Fibroblast of mammary gland (primary cell): ENCODE measurements at regions not wholly inside any gene's neighbourhood (a gene's known extent, or its start where the extent isn't known, plus 50 kb on each side); places are given as distances from the start of the nearest gene placed in this dataset.
A peak's percentile ranks its signal among the peaks of the same experiment; 100 is the strongest.

Experiments used
- DNase-seq: peaks from one replicate; pipeline ENCODE4 v3.0.0-alpha.2; 2010; ENCODE audit warnings: low read depth
- H3K4me3 ChIP-seq: 2 replicates; pipeline ENCODE4 v1.5.1; 2011; ENCODE audit warnings: low read depth, mild to moderate bottlenecking, low read length, moderate library complexity; ENCODE audit not compliant: control insufficient read depth
- CTCF ChIP-seq: conservative IDR thresholded peaks from 2 replicates; pipeline ENCODE4 v1.5.1; 2011; ENCODE audit warnings: low read depth, low read length, inconsistent platforms; ENCODE audit not compliant: control insufficient read depth, insufficient read depth

GRCh38 chr7:110522761-110523200 lies 568.1 kb upstream of the LRRN3 start:
- DNase-seq, result no peak
- H3K4me3 ChIP-seq, result no peak overlapping the region
- no peak for TF ChIP-seq CTCF

GRCh38 chr7:110529175-110529574 lies 561.8 kb upstream of the LRRN3 start:
- no peak for DNase-seq
- TF ChIP-seq CTCF, result no peak
- H3K4me3 ChIP-seq, result no peak overlapping the region

GRCh38 chr7:110531186-110531585 lies 559.7 kb upstream of the LRRN3 start:
- TF ChIP-seq CTCF, result no peak
- no peak overlapping the region for H3K4me3 ChIP-seq
- no peak for DNase-seq

- DNase-seq, result peak; percentile 44
- TF ChIP-seq CTCF, result no peak
- no peak overlapping the region for H3K4me3 ChIP-seq
These were observed 556.5 kb upstream of the LRRN3 start for GRCh38 chr7:110534241-110534931.

GRCh38 chr7:110539216-110539615 lies 551.7 kb upstream of the LRRN3 start:
- peak; percentile 6 for DNase-seq
- H3K4me3 ChIP-seq, result no peak overlapping the region
- no peak for TF ChIP-seq CTCF

- no peak for DNase-seq
- no peak for TF ChIP-seq CTCF
These were observed 549.0 kb upstream of the LRRN3 start for GRCh38 chr7:110541962-110542361.

More at GRCh38 chr7:110541962-110542361, 549.0 kb upstream of the LRRN3 start:
- no peak overlapping the region for H3K4me3 ChIP-seq
